CMK (cell line): ENCODE measurements at regions not wholly inside any gene's neighbourhood (a gene's known extent, or its start where the extent isn't known, plus 50 kb on each side); places are given as distances from the start of the nearest gene placed in this dataset.
"Not testable (repeated sequence)": the region's sequence is repeated elsewhere in the genome, so short reads cannot be mapped to it uniquely, and the experiment has no call there.

Experiments
- DNase-seq: peaks from one replicate; pipeline ENCODE4 v3.0.0-alpha.2; 2010; ENCODE audit warnings: low read depth

DNA sequence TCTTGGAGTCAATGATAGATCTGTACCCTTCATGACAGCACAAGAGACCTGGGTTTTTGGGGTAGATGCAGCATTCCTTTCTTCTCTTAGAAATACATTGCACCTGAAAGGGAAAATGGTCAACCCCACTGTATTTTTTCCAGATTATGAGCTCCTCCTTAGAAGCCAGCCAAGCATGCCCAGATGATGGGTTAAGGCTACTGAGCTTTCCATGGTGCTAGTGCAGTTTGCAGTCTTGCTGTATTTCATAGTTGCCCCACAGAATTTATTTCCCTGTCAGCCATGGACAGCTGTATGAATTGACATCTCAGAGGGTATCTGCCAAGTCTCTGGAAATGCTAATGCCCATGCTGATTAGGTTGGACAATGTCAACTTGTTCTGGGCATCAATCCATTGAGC, 73.7 kb upstream of the H2AZ1 start:
- no peak for DNase-seq

DNA sequence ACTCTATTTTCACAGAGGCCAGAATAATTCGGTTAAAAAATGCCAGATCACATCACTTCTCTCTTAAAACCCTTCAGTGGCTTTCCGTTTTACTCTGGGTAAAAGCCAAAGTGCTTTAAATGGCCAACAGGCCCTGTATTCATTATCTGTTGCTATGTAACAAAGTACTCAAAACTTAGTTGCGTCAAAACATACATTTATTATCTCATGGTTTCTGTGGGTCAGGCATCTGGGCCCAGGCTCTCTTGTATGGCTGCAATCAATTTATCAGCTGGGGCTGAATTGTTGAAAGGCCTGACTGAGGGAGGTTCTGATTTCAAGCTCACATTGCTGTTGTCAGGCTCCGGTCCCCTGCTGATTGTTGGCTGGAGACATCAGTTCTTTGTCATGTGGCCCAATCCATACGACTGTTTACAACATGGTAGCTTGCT, 72.7 kb upstream of the H2AZ1 start:
- DNase-seq, result no peak

DNA sequence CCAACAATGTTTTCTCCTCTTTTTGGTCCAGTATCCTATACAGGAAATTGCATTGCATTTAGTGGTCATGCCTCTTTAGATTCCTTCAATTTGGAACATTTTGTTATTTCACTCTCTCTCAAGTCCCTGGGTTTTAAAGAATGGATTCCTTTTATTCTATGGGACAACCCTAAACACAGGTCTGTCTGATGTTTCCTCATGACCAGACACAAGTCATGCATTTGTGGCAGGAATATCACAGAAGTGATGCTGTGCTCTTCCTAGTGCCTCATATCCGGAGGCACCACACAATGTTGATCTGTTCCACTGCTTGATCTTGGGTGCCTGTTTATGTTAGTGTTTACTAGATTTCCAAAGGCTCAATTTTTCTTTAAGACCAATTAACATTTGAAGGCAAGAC, 69.7 kb upstream of the H2AZ1 start:
- DNase-seq, result no peak

DNA sequence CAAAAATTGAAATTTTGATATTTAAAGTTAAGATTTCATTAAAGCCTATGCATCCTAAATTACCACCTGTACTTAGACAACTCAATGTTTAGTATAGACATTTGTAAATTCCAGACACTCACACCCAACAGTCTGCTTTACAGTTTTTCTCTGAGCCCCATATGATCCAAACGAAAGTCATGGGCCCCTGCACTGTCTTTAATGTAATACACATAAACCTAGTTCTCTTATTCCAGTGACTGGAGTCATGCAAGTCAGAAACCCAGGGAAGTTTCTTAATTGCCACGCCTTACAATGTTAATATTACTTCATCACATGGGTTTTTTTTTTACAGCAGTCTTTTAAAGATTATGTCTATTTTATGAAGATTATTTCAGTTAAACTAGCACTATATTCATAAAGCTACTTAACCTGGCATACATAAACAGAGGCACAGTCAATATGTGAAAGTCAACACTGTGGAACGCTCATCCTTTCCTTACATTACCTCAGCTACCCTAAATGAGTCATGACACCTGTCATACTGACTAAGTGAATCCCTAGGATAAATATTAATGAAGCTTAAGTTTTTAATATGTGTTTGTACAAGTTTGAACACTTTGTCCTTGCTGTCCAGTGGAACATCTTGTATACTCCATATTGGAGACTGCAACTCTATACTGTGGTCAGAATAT, 67.7 kb upstream of the H2AZ1 start:
- no peak for DNase-seq

DNA sequence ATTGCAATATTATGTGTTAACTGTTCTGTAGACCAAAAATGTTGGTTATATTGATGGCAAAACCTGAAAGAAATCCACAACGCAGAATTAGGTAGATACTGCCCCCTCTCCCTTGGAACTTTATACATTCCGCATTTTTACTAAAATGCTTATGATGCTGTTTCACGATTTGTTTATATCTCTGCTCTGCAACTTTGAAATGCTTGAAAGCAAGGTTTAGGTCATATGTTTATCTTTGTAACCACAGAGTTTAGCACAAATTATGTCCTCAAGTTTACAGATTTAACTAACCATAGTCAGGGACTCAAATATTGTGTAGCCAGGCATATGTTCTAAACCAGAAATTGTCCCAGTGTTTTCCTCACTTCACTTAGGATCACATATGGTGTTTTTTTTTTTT, 66.1 kb upstream of the H2AZ1 start:
- DNase-seq, result no peak

DNA sequence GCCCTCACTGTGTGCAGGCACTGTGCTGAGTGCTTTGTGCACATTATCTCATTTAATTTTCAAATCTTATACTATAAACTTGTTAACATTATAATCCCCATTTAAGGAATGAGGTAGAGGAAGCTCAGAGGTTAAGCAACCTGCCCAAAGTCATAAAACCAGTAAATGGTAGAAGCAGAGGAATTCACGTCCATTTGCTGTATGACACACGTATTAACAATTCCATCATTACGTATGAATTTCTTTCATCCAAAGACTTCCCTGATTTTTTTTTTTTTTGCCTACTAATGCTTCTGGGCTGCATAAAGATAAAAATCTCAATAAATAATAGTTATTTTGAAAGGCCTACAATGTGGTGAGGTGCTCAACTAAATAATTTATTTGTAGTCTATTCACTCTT, 64.5 kb upstream of the H2AZ1 start:
- no peak for DNase-seq

DNA sequence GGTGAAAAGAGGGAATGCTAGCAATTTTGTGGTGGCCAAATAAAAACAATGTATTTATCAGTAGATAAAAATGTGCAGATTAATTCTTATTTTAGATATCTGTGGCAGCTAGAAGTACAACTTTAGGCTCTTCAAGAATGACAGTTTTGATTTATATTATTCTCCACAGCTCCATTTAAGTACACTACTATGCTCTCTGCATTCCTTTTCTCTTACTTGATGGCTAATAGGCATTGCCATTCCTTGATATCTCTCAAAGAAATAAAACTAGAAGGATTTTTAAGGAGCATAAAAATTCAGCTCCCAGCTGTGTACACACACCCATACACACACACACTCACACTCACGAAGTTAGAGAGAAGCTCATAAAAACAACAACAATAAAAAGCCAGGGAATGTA, 59.4 kb upstream of the H2AZ1 start:
- DNase-seq, result no peak

DNA sequence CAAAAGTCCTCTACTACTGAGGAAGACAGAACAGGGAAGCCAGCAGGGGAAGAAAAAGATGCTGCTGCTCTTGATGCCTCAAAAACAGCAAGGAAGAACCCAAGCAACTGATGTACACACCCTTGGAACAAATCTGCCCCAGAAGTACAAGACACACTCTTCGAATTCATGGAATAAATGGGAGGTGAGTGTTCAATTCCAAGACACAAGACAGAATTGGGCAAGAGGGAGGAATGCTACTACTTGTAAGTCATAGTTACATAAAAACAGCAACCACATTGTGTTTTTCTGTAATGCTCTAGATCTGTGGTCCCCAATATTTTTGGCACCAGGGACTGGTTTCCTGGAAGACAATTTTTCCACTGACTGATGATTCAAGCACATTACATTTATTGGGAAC, 58.0 kb upstream of the H2AZ1 start:
- no peak for DNase-seq

DNA sequence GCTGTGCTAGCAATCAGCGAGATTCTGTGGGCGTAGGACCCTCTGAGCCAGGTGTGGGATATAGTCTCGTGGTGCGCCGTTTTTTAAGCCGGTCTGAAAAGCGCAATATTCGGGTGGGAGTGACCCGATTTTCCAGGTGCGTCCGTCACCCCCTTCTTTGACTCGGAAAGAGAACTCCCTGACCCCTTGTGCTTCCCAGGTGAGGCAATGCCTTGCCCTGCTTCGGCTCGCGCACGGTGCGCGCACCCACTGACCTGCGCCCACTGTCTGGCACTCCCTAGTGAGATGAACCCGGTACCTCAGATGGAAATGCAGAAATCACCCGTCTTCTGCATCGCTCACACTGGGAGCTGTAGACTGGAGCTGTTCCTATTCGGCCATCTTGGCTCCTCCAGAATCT, 56.1 kb upstream of the H2AZ1 start:
- not testable (repeated sequence) for DNase-seq
